Panc1 (cell line): ENCODE measurements at regions not wholly inside any gene's neighbourhood (a gene's known extent, or its start where the extent isn't known, plus 50 kb on each side); places are given as distances from the start of the nearest gene placed in this dataset.

Experiments used
- POLR2AphosphoS5 ChIP-seq: IDR thresholded peaks from 2 replicates; pipeline ENCODE4 v1.6.1; 2012; ENCODE audit warnings: mild to moderate bottlenecking, low read depth, low read length, moderate library complexity
- TF ChIP-seq, protein P1 (sequence below): fragments of 450-650 bp; IDR thresholded peaks from 2 replicates; pipeline ENCODE4 v1.5.1; 2017; ENCODE audit warnings: mild to moderate bottlenecking

DNA sequence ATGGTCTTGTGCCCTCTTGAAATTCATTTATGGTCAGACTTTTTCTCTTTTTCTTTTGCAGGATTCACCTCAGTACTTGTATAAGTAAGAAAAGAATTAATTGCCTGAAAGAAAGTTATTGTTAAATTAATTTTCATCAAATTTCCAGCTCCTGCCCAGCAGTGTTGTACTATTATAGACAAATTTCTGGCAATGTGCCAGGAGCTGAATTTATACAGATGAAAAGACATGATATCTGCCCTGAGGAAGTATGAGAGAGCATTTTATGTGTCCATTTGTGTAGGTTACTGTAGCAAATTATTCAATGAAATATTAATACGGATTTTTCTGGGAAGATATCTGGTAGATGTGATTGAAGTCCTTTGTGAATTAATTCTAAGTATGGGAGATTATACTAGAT, 2371.5 kb upstream of the TENM3 start:
- TF ChIP-seq, protein P1, sequence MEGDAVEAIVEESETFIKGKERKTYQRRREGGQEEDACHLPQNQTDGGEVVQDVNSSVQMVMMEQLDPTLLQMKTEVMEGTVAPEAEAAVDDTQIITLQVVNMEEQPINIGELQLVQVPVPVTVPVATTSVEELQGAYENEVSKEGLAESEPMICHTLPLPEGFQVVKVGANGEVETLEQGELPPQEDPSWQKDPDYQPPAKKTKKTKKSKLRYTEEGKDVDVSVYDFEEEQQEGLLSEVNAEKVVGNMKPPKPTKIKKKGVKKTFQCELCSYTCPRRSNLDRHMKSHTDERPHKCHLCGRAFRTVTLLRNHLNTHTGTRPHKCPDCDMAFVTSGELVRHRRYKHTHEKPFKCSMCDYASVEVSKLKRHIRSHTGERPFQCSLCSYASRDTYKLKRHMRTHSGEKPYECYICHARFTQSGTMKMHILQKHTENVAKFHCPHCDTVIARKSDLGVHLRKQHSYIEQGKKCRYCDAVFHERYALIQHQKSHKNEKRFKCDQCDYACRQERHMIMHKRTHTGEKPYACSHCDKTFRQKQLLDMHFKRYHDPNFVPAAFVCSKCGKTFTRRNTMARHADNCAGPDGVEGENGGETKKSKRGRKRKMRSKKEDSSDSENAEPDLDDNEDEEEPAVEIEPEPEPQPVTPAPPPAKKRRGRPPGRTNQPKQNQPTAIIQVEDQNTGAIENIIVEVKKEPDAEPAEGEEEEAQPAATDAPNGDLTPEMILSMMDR: no peak
- TF ChIP-seq POLR2AphosphoS5: no peak
